NCI-H2171 treated with DMSO at 0.1 percent for 48 hours (cell line): ENCODE measurements at regions not wholly inside any gene's neighbourhood (a gene's known extent, or its start where the extent isn't known, plus 50 kb on each side); places are given as distances from the start of the nearest gene placed in this dataset.
"Not testable (repeated sequence)": the region's sequence is repeated elsewhere in the genome, so short reads cannot be mapped to it uniquely, and the experiment has no call there.

Experiments
- DNase-seq: peaks from one replicate; lab custom pipeline; 2025; lab: John Stamatoyannopoulos, UW

DNA sequence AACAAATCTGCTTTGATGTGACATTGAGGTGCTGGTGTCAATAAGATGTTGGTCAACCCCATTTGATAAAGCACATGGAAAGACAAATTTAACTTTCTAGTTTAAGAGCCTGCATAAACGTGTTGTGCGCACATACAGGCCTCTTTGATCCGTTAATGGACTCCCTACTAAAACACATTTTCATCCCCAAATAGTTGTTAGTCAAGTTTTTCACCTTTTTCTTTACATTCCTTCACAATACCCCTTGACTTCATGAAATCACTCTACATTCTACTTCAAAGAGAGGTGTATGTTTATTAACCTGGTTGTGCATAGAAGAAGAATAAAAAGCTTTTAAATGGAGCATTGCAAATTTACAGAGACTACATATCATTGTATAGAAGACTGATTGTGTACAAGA is 180.3 kb downstream of the HDGFL1 start:
- DNase-seq, result no peak

DNA sequence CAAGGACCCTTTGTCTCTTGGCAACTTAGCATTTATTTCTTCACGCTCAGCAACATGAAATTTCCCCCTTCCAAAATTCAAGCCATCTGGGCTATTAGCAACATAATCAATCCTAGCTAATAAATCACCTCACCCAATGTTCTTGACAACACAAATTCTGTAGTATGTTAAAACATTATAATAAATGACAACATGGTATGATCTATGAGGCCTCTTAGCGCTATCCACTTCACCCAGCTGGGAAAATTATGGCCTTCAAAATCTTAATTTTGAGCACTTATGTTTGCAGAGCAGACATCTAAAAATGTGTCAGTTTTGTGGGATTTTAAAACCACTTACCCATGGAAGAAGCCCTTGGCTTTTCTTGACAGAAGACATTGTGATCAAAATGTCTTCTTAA is 181.9 kb downstream of the HDGFL1 start:
- DNase-seq, result no peak

DNA sequence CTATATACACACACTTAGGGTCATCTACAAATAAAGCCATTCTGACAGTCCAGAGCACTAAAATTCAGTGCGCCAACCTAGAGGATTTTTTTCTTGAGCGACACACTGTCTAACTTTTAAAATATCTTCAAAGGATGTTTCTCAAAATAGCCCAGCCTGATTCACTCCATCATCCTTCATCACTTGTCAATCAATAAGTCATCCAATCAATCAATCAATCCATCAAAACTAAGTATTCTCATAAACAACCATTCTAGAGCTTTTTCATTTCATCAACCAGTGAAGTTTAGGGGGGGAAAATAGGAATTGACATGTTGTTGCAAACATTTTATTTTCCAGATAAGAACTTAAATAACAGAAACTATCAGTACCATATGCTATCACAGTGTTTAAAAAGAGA is 183.2 kb downstream of the HDGFL1 start:
- DNase-seq, result no peak

DNA sequence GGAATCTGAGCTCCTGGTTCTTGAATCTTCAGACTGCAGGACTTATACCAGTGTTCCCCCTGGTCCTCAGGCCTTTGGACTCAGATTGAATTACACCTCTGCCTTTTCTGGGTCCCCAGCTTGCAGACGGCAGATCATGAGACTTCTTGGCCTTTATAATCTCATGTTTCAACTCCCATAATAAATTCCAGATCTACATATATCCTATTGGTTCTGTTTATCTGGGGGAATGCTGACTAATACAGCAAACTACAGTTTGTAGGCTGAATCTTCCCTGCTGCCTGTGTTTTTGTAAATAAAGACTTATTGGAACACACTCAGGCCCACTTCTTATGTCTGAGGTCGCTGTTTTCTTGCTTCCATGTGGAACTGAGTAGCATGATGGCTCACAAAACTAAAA is 184.7 kb downstream of the HDGFL1 start:
- DNase-seq, result peak; percentile 8

DNA sequence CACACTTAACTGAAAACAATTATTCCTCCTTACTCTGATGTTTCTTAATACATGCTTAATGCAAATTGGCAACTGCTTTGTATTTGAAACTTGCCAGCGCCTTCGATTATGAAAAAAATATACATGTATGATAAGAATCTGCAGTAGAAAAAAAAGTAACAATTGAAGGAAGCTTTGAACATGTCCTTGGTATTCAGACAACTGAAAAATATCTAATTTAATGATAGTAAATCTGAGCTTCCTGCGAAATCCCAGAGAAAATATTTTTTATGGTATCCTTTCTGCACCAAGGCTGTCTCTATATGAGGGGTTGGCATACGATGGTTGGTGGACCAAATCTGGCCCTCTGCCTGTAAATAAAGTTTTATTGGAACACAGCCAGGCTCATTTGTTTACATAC is 186.2 kb downstream of the HDGFL1 start:
- no peak for DNase-seq

DNA sequence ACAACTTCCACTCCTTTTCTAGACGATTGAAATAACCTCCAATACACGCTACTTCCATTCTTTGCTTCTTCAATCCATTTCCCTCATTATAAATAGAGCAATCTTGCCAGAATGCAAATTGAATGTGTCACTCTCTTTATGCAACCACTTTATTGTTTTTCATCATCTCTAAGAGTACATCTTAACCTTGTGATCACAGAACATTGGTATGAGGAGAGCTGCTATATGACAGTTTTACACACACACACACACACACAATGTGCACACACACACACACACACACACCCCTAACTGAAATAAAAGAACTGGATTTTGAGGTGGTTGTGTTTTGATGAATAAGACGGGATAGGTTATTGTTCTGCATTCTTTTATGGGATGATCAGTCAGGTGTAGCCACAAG is 187.0 kb downstream of the HDGFL1 start:
- DNase-seq, result no peak

DNA sequence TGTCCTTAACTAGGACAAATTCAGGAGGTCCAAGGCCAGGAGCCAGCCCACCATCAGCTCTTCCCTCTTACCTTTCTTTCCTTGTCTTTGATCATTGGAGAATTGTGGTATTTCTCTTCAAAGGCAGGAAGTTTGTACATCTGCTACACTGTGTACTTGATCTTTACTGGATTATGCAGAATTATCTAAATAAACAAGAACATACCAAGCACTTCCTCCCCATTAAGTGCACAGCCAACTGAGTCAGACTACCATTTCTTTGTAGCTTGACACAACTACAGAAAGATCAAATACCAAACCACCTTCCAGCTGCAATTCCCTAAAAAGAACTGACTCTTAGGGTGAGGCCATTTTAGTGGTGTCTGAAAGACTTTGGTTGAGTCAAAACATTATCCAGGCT is 195.1 kb downstream of the HDGFL1 start:
- no peak for DNase-seq

DNA sequence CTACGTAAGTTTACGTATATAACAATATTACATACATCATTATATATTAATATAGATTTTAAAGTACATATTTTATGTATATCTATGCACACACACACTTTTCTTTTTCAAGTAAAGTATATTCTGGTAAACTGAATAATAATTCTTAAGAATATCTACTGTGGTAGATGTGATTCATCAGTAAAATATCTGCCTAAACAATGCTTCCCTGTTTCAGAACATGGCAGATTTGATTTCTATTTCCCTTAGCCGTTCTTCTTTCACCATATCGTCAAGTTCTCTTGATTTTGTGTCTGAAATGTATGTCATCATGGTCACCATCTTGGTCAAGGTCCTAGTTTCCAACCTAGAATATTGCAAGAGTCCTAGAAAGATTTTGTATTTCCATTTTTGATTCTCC is 195.6 kb downstream of the HDGFL1 start:
- DNase-seq, result no peak

DNA sequence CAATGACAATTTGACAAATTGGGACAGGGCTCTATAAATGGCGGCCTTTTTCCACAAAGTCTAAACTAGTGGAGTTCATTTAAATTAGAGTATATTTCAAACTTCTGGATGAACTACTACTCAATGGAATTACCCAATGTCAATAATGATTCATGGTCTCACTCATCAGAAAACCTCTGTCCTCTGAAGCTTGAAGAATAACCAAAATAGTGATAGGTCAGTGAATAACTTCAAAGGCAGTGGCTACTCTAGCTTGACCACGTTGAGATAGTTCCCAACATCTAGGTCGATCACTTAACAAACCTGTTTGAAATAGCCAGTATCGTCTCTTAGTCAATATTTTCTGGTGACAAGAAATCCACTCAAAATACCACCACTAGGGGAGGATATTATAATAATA is 197.6 kb downstream of the HDGFL1 start:
- DNase-seq, result no peak

DNA sequence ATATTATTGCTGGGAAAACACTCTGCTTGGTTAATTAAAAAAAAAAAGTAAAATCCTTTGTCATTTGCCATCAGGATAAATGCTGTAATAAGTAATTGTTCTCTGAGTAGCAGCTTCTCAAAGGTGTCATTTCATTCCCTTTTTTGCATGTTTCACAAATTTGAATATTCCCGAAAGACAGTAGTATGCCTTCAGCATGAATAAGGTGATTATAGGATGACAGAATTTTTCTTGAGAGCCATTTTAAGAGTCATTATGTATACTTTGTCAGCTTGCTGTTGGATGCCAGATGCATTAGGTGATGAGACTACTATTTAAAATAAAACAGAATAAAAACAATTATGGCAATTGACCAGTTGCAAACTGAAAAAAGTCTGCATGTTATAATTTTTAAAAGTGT is 200.7 kb downstream of the HDGFL1 start:
- DNase-seq, result no peak

DNA sequence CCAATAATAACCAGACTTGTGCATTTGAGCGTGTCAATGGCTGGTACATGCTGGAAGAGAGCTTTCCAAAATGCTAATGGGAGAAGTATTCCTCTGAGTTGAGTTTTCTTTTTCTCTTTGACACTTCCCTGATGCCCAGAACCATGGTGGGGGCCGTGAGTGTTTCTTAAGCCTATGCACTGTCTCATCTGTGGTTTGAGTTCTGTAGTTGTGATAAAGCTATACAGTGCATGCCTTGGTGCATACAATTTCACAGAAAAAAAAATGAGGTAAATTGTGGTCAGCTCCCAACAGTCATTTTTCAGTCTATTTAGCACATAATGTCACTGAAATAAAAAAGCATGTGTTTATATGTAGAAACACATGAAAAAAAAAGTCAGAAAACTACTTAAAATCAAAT is 204.8 kb downstream of the HDGFL1 start:
- DNase-seq, result no peak

DNA sequence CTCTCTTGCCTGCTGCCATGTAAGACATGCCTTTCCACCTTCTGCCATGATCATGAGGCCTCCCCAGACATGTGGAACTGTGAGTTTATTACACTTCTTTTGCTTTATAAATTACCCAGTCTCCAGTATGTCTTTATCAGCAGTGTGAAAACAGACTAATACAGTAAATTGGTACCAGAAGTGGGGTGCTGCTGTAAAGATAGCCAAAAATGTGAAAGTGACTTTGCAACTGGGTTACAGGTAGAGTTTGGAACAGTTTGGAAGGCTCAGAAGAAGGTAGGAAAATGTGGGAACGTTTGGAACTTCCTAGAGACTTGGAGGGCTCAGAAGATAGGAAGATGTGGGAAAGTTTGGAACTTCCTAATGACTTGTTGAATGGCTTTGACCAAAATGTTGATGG is 209.1 kb downstream of the HDGFL1 start:
- not testable (repeated sequence) for DNase-seq

DNA sequence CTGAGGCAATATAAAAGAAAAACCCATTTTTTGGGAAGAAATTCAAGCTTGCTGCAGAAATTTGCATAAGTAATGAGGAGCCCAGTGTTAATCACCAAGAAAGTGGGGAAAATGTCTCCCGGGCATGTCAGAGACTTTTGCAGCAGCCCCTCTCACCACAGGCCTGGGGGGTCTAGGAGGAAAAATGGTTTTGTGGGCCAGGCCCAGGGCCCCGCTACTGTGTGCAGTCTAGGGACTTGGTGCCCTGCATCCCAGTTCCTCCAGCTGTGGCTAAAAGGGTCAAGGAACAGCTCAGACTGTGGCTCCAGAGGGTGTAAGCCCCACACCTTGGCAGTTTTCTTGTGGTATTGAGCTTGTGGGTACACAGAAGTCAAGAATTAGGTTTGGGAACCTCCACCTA is 209.7 kb downstream of the HDGFL1 start:
- DNase-seq, result no peak

DNA sequence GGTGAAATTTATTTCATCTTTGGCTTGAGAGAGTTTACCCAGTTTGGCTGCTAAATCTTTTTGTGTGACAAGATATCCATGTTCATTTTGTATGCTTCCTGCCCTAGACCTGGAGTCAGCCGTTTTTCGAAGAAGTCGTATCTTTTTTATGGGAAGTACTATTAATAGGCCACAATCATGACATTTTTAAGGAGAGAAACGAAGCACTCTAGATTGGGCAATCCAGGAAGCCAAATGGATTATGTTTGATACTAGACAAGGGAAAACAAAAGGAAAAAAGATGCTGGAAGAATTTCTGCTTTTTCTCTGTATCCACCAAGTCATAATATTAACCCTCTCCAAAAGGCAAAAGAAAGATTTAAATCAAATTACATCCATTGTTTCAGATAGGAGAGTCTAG is 214.6 kb downstream of the HDGFL1 start:
- no peak for DNase-seq

DNA sequence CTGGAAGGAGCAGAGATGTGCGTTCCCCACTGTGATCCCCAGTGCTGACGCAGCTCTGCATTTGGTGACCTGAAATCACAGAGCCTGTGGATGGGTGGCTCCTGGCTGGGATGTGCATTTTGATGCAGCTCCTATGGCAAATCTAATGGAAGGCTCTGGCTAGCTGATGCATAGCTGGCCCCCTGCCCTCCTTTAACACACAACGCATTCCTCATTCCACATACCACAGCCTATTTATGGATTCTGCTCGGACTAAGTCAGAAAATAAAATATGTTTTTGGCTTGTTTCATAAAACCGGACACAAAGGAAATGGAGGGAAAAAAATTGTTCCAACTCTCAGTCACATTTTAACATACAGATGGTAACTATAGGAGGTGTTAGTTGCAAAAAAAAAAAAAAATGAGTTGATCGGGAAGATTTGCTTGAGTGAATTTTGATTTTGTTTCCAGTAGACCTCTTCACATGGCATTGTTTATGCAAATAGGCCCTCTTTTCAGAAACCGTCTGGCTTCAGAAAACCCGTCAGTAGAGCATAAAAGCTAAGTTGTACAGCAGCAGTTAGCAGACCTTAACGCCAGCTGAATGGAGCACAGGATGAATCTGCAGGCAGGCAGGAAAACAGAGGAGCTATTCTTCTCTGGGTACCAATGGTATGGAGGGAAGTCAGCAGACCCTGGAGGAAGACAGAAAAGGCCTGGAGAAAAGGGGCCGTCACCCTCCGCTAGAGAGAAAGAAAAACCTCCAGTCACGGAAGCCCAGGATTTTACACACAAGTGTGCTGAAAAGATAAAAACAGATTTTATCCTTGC is 215.4 kb downstream of the HDGFL1 start:
- peak; percentile 40 for DNase-seq

DNA sequence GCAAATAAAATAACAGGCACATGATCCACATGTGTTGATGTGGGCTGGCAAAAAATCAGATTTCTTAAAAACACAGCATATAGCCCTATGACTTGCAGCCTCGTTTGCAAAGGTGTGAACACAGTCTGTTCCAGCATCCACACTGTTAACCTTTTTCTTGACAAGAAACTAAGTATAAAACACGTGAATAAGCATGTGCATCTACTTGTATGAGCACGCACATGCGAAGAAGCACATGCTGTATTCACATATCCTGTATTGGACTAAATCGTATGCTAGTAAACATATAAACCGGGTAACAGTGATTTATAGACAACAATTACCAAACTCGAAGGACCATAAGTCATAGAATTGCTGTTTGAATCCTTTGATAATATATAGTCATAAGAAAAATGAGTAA is 218.7 kb downstream of the HDGFL1 start:
- DNase-seq, result no peak

DNA sequence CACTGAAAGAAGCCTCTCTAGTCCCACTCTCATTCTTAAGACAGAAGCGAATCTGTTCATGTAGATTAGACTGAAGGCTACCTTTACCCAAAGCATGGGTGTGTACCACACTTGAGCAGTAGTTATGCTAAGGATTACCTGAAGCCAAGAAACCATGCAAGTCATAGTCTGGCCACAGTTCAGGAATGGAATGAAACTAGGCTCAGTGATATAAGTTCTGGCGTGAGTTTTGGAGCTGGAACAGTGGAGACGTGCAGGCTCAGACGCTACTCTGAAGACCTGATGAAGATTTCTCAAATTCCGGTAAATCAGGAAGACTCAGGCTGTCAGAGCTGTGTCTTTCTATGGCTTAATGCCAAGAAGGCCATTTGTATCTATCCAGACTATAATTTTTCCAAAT is 219.9 kb downstream of the HDGFL1 start:
- DNase-seq, result no peak

DNA sequence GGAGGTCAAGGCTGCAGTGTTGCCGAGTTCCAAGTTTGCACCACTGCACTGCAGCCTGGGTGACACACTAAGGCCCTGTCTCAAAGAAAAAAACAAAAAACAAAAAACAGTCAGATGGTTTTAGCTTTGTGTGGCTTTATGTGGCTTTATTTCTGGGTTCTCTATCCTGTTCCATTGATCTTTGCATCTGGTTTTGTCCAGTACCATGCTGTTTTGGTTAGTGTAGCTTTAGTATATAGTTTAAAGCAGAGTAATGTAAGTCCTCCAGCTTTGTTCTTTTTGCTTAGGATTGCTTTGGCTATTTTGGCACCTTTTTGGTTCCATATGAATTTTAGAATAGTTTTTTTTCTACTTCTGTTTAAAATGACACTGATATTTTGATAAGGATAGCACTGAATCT is 225.5 kb downstream of the HDGFL1 start:
- DNase-seq, result no peak

DNA sequence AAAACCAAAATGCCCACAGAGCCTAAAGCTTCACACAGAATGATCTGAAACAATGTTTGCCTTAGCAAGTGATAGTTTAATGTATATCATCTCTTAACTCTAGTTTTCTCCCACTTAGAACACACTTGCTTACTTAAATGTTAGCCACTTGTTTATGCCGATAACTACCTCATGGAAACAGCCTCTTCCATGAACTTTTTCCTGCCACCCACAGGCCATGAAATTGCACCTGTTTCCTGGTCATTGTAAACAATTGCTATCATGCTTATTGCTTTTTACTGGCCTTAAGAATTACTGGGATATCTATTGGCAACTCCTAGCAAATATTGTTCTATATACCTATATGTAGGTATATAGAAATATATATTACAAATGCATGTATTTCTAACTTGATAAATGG is 231.1 kb downstream of the HDGFL1 start:
- no peak for DNase-seq

DNA sequence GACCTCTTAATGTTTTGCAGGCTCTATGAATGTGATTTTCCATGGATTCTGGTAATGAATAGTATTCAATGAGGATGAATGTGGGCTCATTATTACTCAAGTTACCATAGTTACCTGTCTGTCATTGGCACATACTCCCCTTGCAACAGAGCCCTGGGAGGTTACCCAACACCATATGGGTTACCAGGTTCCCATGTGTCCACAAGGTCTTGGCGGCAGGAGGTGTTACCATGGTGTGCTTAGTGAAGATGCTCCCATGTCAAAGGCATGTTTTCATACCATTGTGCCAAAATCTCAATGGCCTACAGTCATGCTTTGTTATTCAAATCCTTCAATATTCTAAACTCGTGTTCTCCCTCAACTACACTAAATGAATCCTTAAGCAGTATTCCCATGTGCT is 232.5 kb downstream of the HDGFL1 start:
- DNase-seq, result peak; percentile 30

DNA sequence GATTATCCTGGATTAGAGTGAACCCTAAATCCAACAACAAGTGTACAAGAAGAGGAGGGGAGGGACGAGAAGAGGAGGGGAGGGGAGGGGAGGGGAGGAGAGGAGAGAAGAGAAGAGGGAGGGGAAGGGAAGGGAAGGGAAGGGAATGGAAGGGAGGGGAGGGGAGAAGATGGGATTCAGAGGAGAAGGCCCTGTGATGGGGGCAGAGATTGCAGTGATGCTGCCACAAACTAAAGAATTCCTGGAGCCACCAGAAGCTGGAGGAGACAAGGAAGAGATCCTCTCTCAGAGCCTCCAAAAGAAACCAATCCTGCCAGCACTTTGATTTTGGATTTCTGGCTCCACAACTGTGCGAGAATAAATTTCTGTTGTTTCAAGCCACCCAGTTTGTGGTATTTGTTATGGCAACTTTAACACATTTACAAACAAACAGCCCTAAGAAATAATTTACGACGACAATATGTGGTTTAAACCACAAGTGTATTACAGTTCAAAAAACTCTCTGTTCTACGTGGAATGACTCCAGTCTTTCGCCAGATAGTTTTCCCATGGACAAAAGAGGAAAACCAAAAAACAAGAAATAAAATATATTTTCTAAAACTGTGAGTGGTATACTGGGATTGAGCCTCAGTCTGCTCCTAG is 235.4 kb downstream of the HDGFL1 start:
- DNase-seq, result no peak

DNA sequence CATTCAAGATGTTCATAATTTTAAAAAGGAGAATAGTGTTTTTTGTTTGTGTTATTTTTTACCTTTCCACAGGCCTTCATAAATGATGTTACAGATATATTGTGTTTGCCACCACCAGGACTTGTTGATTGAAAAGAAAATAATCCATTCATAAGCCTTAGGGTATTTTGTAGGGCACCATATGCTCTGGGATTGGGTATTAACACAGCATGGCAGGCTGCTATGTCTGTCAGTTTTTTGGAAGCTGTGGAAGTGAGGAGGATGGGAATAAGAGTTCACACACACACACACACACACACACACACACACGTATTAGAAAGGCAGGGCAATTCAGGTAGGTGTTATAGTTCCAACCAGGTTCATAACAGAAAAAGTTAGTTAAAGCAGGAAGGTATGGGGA is 237.9 kb downstream of the HDGFL1 start:
- DNase-seq, result peak; percentile 22

DNA sequence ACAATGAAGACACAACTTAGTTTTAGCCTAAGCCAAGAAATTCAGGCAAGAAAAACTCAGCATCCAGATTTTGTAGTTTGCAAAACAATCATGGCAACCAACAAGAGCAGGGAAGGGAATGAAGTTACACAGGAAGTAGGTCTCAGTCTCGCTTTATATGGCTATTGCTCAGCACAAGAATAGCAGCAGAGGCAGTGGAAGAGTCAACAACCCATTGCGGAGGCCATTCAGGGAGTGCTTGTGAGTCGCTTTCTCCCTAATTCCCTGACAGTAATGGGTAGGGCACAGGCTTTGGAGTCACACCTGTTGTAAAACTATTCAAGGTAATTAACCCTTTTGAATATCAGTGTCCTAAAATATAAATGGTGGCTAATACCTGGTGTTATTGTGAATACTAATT is 238.5 kb downstream of the HDGFL1 start:
- DNase-seq, result no peak

DNA sequence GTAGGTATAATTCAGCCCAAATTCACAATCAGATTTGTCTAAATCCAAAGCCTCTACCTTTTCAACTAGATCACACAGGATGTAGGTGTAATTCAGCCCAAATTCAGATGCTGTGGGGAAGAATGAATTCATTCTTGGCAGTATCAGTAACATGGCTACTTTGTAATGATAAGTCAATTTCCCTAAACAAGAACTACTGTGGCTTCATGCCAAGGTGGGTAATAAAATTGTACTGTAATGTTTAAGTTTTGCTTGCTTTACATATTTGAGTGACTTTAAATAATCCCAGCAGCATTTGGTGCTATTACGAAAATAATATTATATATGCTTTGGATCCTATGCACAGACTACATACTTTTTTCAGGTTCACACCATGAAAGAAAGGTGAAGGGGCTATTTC is 239.1 kb downstream of the HDGFL1 start:
- DNase-seq, result no peak
